HCT116 (cell line): ENCODE measurements at regions not wholly inside any gene's neighbourhood (a gene's known extent, or its start where the extent isn't known, plus 50 kb on each side); places are given as distances from the start of the nearest gene placed in this dataset.

Source experiments
- ATAC-seq: fragments of 200-7000 bp; cut with Tn5 transposase; 2 replicates; pipeline ENCODE4 v1.9.1; 2020; ENCODE audit warnings: mild to moderate bottlenecking, moderate library complexity
- BruUV-seq: library from RNA; stranded (reverse); fragments of 400-500 nt; replicated peaks from 2 replicates; lab custom pipeline; 2021; lab: Mats Ljungman, UMichigan
- CTCF ChIA-PET: fragments of 300-600 bp; sonication (Branson Sonifier 250); formaldehyde crosslinking; loops from one replicate; lab custom pipeline; 2021; ENCODE audit warnings: antibody characterized with exemption; lab: Charles Lee
- POLR2A ChIA-PET: fragments of 300-600, 350-600 bp; sonication (Branson Sonifier 250); formaldehyde crosslinking; loops from one replicate; lab custom pipeline; 2021; ENCODE audit warnings: antibody characterized with exemption; lab: Charles Lee
- RAD21 ChIA-PET, 2 experiments: fragments of 300-600 bp; sonication (Branson Sonifier 250); formaldehyde crosslinking; loops; one replicate each; lab custom pipeline; 2023; ENCODE audit warnings: low total read pairs in 2 of 2; ENCODE audit not compliant: uncharacterized antibody in 2 of 2, unreplicated experiment in 2 of 2, low non-redundant PET in 1 of 2; lab: Charles Lee
- DNase-seq: peaks from one replicate; pipeline ENCODE4 v3.0.0-alpha.2; 2010; ENCODE audit warnings: low read depth, low spot score
- H2AFZ ChIP-seq: fragments of 200-600 bp; shearing (Covaris generic), sonication (generic); 2 replicates; pipeline ENCODE4 v1.6.1; 2017; ENCODE audit warnings: low read depth, mixed run types, mixed read lengths, antibody characterized with exemption, low read length; ENCODE audit not compliant: poor library complexity, severe bottlenecking
- H3K27ac ChIP-seq: 2 replicates; pipeline ENCODE4 v1.5.1; 2012; ENCODE audit warnings: low read depth, low read length
- H3K27me3 ChIP-seq: fragments of 200-600 bp; sonication (generic); 2 replicates; pipeline ENCODE4 v1.6.1; 2016; ENCODE audit warnings: mixed run types, low read length, mixed read lengths; ENCODE audit not compliant: insufficient read depth
- H3K36me3 ChIP-seq, 2 experiments: fragments of 200-500 bp in 1 of 2; fragments of 200-600 bp in 1 of 2; sonication (Bioruptor generic) in 1 of 2; sonication (generic) in 1 of 2; 2 replicates each; pipeline versions ENCODE4 v1.5.1 to v1.6.1; 2014 to 2016; ENCODE audit warnings: low read length in 2 of 2, inconsistent platforms in 1 of 2, mixed read lengths in 1 of 2, mixed run types in 1 of 2; ENCODE audit not compliant: insufficient read depth in 2 of 2, control insufficient read depth in 1 of 2
- H3K4me1 ChIP-seq, 2 experiments: fragments of 200-600 bp in 1 of 2; sonication (generic) in 1 of 2; 2 replicates each; pipeline versions ENCODE4 v1.5.1 to v1.6.1; 2012 to 2017; ENCODE audit warnings: low read length in 2 of 2, inconsistent platforms in 1 of 2, mild to moderate bottlenecking in 1 of 2, mixed read lengths in 1 of 2, mixed run types in 1 of 2, moderate library complexity in 1 of 2; ENCODE audit not compliant: insufficient read depth in 2 of 2, control insufficient read depth in 1 of 2
- H3K4me2 ChIP-seq: fragments of 200-600 bp; sonication (generic); 2 replicates; pipeline ENCODE4 v1.6.1; 2017; ENCODE audit warnings: mixed run types, low read length, mixed read lengths
- H3K4me3 ChIP-seq, 2 experiments: fragments of 200-600 bp in 1 of 2; sonication (generic) in 1 of 2; replicated peaks in 1 of 2; 2 replicates each; pipeline ENCODE4 v1.5.1; 2011 to 2016; ENCODE audit warnings: low read length in 2 of 2, control low read depth in 1 of 2, low read depth in 1 of 2, mild to moderate bottlenecking in 1 of 2, mixed read lengths in 1 of 2, mixed run types in 1 of 2
- H3K79me2 ChIP-seq: fragments of 200-600 bp; sonication (generic); 2 replicates; pipeline ENCODE4 v1.6.1; 2017; ENCODE audit warnings: mild to moderate bottlenecking, mixed run types, low read length, moderate library complexity, mixed read lengths; ENCODE audit not compliant: insufficient read depth
- H3K9ac ChIP-seq: fragments of 200-600 bp; sonication (generic); 2 replicates; pipeline ENCODE4 v1.6.1; 2016; ENCODE audit warnings: low read length, mixed read lengths
- H3K9me2 ChIP-seq: fragments of 200-600 bp; sonication (generic), shearing (Covaris generic); 2 replicates; pipeline ENCODE4 v1.6.1; 2017; ENCODE audit warnings: mixed run types, mild to moderate bottlenecking, moderate library complexity; ENCODE audit not compliant: insufficient read depth
- H3K9me3 ChIP-seq, 2 experiments: fragments of 200-500 bp in 1 of 2; fragments of 200-600 bp in 1 of 2; sonication (Bioruptor generic) in 1 of 2; sonication (generic) in 1 of 2; 2 replicates each; pipeline ENCODE4 v1.6.1; 2014 to 2017; ENCODE audit warnings: low read length in 2 of 2, mixed read lengths in 2 of 2, inconsistent platforms in 1 of 2, low read depth in 1 of 2, mild to moderate bottlenecking in 1 of 2, mixed run types in 1 of 2, moderate library complexity in 1 of 2; ENCODE audit not compliant: control insufficient read depth in 1 of 2, insufficient read depth in 1 of 2
- H4K20me1 ChIP-seq: fragments of 200-600 bp; sonication (generic), shearing (Covaris generic); 2 replicates; pipeline ENCODE4 v1.6.1; 2017; ENCODE audit warnings: mixed run types, mild to moderate bottlenecking, moderate library complexity; ENCODE audit not compliant: insufficient read depth
- CBX3 ChIP-seq: IDR thresholded peaks from 2 replicates; pipeline ENCODE4 v1.6.1; 2012; ENCODE audit warnings: low read depth
- EGR1 ChIP-seq: IDR thresholded peaks from 2 replicates; pipeline ENCODE4 v1.6.1; 2012; ENCODE audit warnings: low read depth
- EZH2phosphoT487 ChIP-seq: fragments of 200-600 bp; IDR thresholded peaks from 2 replicates; pipeline ENCODE4 v1.6.1; 2018; ENCODE audit warnings: antibody characterized with exemption, borderline replicate concordance
- FOSL1 ChIP-seq: IDR thresholded peaks from 2 replicates; pipeline ENCODE4 v1.6.1; 2012; ENCODE audit warnings: low read depth
- JUND ChIP-seq: IDR thresholded peaks from 2 replicates; pipeline ENCODE4 v1.6.1; 2012
- POLR2A ChIP-seq: IDR thresholded peaks from 2 replicates; pipeline ENCODE4 v1.7.0; 2011; ENCODE audit warnings: borderline replicate concordance; ENCODE audit not compliant: insufficient read depth, insufficient read length; ENCODE audit errors: extremely low read depth
- SIN3A ChIP-seq: IDR thresholded peaks from 2 replicates; pipeline ENCODE4 v1.6.1; 2012; ENCODE audit warnings: low read depth
- SP1 ChIP-seq: IDR thresholded peaks from 2 replicates; pipeline ENCODE4 v1.6.1; 2012; ENCODE audit warnings: low read depth
- TCF7L2 ChIP-seq: IDR thresholded peaks from 2 replicates; pipeline ENCODE4 v1.7.0; 2011; ENCODE audit warnings: borderline replicate concordance, inconsistent platforms; ENCODE audit not compliant: insufficient read depth, insufficient read length; ENCODE audit errors: extremely low read depth
- ZBTB33 ChIP-seq: IDR thresholded peaks from 2 replicates; pipeline ENCODE4 v1.6.1; 2011; ENCODE audit warnings: mild to moderate bottlenecking, low read length, moderate library complexity; ENCODE audit not compliant: insufficient replicate concordance; ENCODE audit errors: extremely low read depth
- intact Hi-C: fragments of 100-400 bp; cut with micrococcal nuclease; formaldehyde crosslinking; loops from 2 replicates; pipeline ENCODE4 v1.10.0; 2022
- TF ChIP-seq, protein P1 (sequence below): IDR thresholded peaks from 2 replicates; pipeline ENCODE4 v1.6.1; 2012
- TF ChIP-seq, protein P2 (sequence below): IDR thresholded peaks from 2 replicates; pipeline ENCODE4 v1.6.1; 2012; ENCODE audit warnings: low read depth

- no peak overlapping the region for H3K4me3 ChIP-seq
- H3K27ac ChIP-seq, result no peak overlapping the region
- ChIA-PET CTCF (no interaction called here), RAD21 (no interaction called here)
- no peak for DNase-seq
- H3K9ac ChIP-seq, result no peak overlapping the region
- intact Hi-C loops, result no loop called here
- H3K27me3 ChIP-seq, result no peaks in the 10 kb centered on the region
- H3K9me2 ChIP-seq, result no peaks in the 10 kb centered on the region
- no peaks in the 10 kb centered on the region for H3K9me3 ChIP-seq
- no peaks in the 10 kb centered on the region for H4K20me1 ChIP-seq
- no peaks in the 10 kb centered on the region for H3K4me1 ChIP-seq
- H3K36me3 ChIP-seq, result no peaks in the 10 kb centered on the region
- no TSS peak for BruUV-seq
- no peak overlapping the region for H3K4me2 ChIP-seq
- H2AFZ ChIP-seq, result no peak overlapping the region
- TF ChIP-seq SP1, result no peak
- no peak for TF ChIP-seq CBX3
- no peak for TF ChIP-seq ZBTB33
- TF ChIP-seq TCF7L2, result no peak
- no peak for TF ChIP-seq FOSL1
- no peak for TF ChIP-seq SIN3A
- no peak for TF ChIP-seq EZH2phosphoT487
- no peak for TF ChIP-seq POLR2A
- TF ChIP-seq JUND, result no peak
- no peak for TF ChIP-seq EGR1
- TF ChIP-seq, protein P1, sequence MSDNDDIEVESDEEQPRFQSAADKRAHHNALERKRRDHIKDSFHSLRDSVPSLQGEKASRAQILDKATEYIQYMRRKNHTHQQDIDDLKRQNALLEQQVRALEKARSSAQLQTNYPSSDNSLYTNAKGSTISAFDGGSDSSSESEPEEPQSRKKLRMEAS, result no peak
- TF ChIP-seq, protein P2, sequence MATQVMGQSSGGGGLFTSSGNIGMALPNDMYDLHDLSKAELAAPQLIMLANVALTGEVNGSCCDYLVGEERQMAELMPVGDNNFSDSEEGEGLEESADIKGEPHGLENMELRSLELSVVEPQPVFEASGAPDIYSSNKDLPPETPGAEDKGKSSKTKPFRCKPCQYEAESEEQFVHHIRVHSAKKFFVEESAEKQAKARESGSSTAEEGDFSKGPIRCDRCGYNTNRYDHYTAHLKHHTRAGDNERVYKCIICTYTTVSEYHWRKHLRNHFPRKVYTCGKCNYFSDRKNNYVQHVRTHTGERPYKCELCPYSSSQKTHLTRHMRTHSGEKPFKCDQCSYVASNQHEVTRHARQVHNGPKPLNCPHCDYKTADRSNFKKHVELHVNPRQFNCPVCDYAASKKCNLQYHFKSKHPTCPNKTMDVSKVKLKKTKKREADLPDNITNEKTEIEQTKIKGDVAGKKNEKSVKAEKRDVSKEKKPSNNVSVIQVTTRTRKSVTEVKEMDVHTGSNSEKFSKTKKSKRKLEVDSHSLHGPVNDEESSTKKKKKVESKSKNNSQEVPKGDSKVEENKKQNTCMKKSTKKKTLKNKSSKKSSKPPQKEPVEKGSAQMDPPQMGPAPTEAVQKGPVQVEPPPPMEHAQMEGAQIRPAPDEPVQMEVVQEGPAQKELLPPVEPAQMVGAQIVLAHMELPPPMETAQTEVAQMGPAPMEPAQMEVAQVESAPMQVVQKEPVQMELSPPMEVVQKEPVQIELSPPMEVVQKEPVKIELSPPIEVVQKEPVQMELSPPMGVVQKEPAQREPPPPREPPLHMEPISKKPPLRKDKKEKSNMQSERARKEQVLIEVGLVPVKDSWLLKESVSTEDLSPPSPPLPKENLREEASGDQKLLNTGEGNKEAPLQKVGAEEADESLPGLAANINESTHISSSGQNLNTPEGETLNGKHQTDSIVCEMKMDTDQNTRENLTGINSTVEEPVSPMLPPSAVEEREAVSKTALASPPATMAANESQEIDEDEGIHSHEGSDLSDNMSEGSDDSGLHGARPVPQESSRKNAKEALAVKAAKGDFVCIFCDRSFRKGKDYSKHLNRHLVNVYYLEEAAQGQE, result no peak
- TF ChIP-seq, all 23 proteins: peak for 0
- no peak for ATAC-seq
- POLR2A ChIA-PET, result no interaction called here
- no peaks in the 10 kb centered on the region for H3K79me2 ChIP-seq
These were observed 427.1 kb downstream of the DTWD2 start for GRCh38 chr5:118561235-118561634.
